ENCODE measurements at regions not wholly inside any gene's neighbourhood (a gene's known extent, or its start where the extent isn't known, plus 50 kb on each side); places are given as distances from the start of the nearest gene placed in this dataset.

DNA sequence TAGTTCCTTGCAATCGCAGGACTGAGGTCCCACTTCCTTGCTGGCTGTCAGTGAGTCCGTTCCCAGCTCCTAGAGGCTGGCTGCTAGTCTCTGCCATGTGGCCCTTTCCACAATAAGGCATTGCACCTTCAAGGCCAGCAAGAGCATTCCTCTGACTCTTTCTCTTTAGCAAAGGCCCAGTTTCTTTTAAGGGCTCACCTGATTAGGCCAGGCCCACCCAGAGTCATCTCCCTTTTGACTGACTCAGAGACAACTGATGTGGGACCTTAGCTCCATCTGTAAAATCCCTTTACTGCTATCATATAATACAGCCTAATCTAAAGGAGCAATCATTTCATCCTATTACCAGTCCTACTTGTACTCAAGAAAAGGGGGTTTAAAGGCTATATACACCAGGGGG lies 278.2 kb downstream of the SLC4A3 start:
- DNase-seq: no peak

GRCh38 chr2:219906114-219907010 lies 278.9 kb downstream of the SLC4A3 start:
- DNase-seq: no peak

GRCh38 chr2:219907011-219907365 lies 279.6 kb downstream of the SLC4A3 start:
- DNase-seq: no peak

DNA sequence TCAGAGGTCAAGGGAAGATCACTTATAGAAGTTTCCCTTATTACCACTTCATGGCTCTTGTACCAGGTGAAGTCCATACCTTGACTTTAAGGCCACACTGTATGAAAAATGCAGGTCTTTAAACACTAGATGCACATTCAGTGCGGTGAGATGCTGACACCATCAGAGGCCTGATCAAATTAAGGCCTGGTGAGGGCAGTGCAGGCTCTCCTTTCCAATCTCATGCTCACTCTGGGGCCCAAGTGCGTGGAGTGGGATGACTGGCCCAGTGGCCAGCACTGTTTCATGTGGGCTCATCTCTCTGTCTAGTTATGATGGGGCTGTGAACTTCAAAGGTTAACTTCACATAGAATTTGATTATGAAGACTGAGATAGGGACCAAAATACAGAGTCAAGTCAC lies 281.1 kb downstream of the SLC4A3 start:
- no peak for DNase-seq

DNA sequence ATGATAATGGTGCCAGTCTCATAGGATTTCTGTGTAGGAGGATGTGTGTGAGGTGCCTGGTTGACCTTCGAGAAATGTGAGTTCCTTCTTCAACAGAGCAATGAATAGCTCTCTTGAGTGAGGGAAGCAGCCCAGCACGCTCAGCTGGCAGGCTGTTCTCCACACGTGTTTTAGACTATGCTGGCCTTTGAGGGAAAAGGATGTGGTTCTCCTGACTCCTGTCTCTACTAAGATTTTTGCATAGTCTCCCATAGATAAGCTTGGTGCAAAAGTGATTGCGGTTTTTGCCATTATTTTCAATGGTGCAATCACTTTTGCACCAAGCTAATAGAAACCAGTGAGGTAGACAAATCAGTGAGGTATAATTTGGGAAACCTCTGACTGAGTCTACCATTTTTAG lies 284.1 kb downstream of the SLC4A3 start:
- no peak for DNase-seq

- no peak for DNase-seq
Observed at GRCh38 chr2:219912491-219912921, 285.1 kb downstream of the SLC4A3 start.

DNA sequence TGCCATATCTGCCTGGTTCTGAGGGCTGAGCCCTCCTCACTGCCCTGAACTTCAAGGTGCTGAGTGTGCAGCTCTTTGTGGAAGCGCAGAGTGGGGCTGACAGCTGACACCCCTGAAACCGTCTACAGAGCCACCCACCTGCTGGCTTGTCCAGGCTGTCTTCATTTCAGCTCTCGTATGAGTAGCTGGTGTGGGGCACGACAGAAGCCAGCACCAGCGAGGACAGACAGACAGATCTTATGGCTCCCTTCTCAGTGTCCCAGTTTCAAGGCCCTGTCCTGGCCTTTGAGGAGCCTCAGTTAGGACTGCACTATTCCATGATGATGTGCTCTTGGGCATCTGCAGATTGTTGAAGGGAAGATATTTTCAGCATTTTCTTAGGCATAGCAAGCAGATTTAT lies 287.1 kb downstream of the SLC4A3 start:
- no peak for DNase-seq

DNA sequence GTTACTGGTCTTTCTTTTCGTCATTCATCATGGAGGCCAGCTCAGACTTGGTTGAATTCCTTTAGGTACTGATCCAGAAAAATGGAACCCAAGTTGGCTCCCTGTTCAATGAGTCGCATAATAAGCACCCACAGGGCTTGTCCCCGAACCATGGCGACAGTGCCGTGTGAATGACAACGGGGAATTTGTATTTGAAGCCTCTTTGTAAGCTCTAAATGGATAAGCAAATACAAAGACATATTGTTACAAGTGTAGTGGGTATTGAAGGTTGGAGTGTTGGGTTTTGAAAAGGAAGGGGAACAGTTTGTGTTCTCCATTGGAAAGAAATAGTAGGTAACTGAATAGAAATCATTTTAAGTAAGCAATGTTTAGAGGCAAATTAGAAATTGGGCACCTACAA lies 288.9 kb downstream of the SLC4A3 start:
- peak; percentile 41 for DNase-seq

GRCh38 chr2:219916726-219917440 lies 289.5 kb downstream of the SLC4A3 start:
- no peak for DNase-seq

DNA sequence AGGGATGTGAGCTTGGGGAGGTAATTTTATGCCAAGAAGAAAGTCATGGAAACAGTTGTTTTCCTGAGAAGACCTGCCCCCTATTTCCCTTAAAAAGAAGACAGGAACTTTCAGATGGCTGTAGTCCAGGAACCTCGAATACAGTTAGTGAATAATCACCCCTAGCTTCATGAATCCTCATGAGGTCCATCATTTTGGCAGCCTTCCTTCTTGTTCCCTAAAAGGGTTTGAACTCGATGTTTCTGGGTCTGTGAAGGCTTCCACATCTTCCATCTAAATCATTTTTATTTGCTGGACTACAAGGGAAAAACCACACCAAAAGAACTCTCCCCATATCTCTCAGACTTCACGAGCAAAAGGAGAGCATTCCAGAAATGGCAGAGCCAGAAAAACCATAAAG lies 290.8 kb downstream of the SLC4A3 start:
- DNase-seq: no peak

DNA sequence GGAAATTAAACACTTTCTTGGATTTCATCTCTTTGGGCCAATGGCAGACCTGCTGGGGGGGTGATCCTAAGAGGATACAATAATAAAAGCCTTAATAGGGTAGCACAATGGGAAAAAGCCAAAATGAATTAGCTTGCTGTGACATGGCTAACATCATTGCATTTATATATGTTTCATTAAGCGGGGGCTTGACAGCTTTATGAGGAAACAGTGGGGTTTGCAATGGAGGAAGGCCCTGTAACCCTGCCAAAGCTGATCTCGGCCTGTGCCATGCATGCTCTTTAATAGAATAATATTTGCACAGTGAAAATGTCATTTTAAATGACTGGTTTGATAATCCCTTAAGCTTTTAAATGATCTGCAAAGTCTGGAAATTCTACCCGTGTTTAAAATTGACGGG lies 291.5 kb downstream of the SLC4A3 start:
- DNase-seq: peak; percentile 80

GRCh38 chr2:219919506-219919905 lies 292.1 kb downstream of the SLC4A3 start:
- no peak for DNase-seq

DNA sequence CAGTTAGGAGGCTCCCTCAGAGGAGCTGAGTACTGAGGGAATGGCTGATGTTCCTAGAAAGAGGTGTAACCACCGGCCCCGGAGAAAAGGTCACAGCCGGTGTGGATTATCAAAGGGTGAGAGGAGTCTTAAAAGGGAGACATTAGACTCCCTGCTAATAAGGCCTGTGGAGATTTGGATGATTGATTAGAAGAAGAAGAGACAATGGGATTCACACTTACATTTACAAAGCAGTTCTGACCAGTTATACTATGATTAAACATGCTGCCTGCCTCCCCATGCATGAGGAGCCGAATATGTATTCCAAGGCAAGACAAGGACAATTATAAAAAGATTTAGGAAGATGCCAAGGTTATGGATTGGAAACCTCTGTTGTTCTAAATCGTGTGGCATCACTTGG lies 302.4 kb downstream of the SLC4A3 start:
- no peak for DNase-seq

DNA sequence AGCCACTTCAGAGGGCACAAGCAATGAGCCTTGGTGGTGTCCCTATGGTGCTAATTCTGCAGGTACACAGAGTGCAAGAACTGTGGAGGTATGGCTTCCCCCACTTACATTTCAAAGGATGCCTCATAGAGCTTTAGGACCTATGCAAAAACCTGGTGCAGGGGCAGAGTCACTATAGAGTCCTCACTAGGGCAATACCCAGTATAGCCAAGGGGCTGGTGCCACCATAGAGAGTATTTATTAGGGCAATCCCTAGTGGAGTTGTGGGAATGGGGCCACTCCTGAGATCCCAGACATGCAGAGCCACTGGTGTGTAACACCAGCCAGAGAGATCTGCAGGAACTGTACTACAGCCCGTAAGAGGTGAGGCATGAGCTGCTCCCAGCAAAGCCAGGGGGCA lies 312.2 kb downstream of the SLC4A3 start:
- no peak for DNase-seq

DNA sequence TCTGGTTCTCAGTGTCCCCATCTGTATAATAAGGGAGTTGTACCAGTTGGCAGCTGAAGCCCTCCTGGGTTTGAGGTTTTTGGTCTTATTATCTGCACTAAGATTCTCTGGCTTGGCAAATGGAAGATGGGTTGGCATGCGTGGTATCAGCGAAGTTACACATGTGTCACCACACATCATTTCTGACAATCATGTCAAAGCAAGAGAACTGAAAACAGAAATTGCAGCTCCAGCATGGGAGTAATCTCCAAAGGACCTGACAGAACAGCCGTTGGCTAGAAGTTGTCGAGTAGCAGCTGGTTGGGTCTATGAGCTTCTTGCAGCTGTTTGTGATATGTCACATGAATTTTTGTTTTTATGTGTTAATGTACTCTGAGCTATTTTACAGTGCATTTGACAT lies 317.4 kb downstream of the SLC4A3 start:
- DNase-seq: no peak

DNA sequence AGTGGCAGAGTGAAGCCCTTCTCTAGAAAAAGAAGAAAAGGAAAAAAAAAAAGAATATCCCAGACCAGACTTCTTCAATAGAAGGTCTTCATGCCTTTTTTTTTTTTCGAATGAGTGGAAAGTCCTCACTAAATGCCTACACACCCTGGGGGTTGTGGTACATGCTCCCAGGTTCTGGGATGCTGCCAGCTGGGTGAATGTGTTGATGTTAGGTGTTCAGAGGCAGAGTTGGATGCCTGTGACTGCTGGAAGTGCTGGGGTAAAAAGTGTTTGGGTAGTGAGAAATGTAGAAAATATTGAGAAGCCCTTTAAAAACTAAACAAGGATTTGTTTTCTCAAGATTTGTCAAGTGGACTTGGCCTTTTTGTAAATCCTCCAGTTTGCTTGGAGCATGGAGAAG lies 318.6 kb downstream of the SLC4A3 start:
- DNase-seq: no peak

DNA sequence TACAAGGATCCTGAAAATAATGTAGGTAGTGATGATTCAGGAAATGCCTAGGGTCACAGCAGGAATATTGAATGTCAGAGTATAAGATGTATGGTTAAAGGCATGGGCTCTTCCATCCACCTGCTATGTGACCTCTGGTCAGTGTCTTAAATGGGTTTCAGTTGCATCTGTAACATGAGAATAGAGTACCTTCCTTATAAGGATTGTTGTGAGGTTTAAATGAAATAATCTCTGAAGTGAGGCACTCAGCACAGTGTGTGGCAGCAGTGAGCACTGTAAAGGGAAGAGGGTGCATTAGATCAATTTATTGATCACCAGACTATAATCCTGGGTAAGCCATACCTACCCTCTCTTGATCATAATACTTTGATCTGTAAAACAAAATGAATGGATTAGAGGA lies 319.1 kb downstream of the SLC4A3 start:
- no peak for DNase-seq

DNA sequence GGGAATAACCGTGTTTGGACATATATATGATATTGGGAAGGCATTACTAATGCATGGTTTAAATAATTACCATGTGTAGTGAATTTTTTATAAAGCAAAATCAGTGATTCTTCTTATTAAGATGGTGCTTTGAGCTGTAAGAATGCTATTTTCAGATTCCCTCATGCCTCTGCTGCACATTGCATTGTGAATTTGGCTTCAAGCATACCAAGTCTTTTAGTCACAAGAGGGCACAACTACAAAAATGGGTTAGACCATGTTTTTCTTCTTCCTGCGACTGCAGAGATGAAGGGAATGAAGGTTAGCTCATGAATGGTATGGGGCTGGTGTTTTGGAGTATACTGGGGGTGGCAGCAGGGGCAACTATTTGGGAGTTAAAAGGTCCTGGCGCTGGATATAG lies 320.1 kb downstream of the SLC4A3 start:
- no peak for DNase-seq

DNA sequence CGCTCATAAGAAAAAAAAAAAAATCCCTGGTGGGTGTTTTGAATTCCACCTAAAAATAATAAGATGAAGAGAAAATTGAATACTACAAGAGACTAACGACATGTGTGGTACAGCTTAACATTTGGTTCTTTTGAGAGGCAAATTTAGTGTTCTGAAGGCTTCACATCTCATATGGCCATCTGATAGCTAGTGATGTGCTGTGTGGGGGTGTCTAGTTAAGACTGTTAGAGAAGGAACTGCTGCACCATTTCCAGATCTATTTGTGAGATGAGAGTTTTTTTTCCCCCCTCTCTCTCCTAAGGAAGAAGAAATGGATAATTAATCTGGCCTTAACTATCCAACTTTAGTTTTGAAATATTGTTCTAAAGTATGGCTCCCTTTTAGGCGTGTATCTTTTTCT lies 321.6 kb downstream of the SLC4A3 start:
- DNase-seq: no peak

DNA sequence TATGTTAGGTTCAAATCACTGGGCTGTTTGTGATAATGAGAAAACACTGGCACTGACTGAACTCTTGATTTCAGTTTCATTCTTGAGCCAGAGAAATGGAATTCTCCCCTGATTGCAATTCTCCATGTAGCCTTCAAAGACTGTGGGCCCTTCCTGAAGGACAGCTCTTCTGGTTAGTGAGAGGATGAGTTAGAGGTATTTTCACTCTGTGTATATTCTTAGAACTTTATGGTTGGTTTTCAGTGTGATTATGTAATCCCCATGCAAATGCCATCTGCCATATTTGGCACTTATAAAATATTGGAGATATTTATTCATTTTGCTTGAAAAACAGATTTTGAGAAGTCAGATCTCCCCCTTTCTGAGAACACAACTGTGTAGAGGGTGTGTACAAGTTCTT lies 323.7 kb downstream of the SLC4A3 start:
- no peak for DNase-seq

- DNase-seq: no peak
Observed at GRCh38 chr2:219954331-219954730, 326.9 kb downstream of the SLC4A3 start.

- no peak for DNase-seq
Observed at GRCh38 chr2:219957820-219958219, 330.4 kb downstream of the SLC4A3 start.

- no peak for DNase-seq
Observed at GRCh38 chr2:219958941-219959340, 331.5 kb downstream of the SLC4A3 start.

GRCh38 chr2:219959471-219959870 lies 332.0 kb downstream of the SLC4A3 start:
- DNase-seq: no peak
